HEK293 (cell line): ENCODE measurements at regions not wholly inside any gene's neighbourhood (a gene's known extent, or its start where the extent isn't known, plus 50 kb on each side); places are given as distances from the start of the nearest gene placed in this dataset.
"Not testable (repeated sequence)": the region's sequence is repeated elsewhere in the genome, so short reads cannot be mapped to it uniquely, and the experiment has no call there.

Source experiments
- CTCF ChIA-PET: fragments of 350-600 bp; formaldehyde crosslinking; extraction: SDS; loops from one replicate; lab custom pipeline; 2021; ENCODE audit warnings: antibody characterized with exemption; lab: Yijun Ruan, JAX
- POLR2A ChIA-PET: fragments of 300-600 bp; formaldehyde crosslinking; extraction: SDS; loops from one replicate; lab custom pipeline; 2020; ENCODE audit warnings: antibody characterized with exemption, inconsistent platforms; lab: Yijun Ruan, JAX
- H3K27ac ChIP-seq: fragments of 200-500 bp; sonication (Bioruptor generic); 2 replicates; pipeline ENCODE4 v1.5.1; 2014; ENCODE audit warnings: low read depth, low read length, control low read depth, inconsistent platforms; ENCODE audit errors: extremely low read depth
- H3K36me3 ChIP-seq, 2 experiments: fragments of 200-500 bp in 1 of 2; sonication (Bioruptor generic) in 1 of 2; 1 replicate in 1 of 2; 2 replicates in 1 of 2; pipeline ENCODE4 v1.5.1; 2014 to 2017; ENCODE audit warnings: inconsistent platforms in 2 of 2, low read length in 2 of 2; ENCODE audit not compliant: control insufficient read depth in 2 of 2, insufficient read depth in 1 of 2
- H3K4me1 ChIP-seq: fragments of 200-500 bp; sonication (Bioruptor generic); 2 replicates; pipeline ENCODE4 v1.5.1; 2014; ENCODE audit warnings: mild to moderate bottlenecking, low read length, inconsistent platforms; ENCODE audit not compliant: control insufficient read depth, insufficient read depth
- H3K4me3 ChIP-seq: 2 replicates; pipeline ENCODE4 v1.5.1; 2011; ENCODE audit warnings: low read depth, mild to moderate bottlenecking, control low read depth, low read length, moderate library complexity
- H3K9me3 ChIP-seq: fragments of 200-500 bp; sonication (Bioruptor generic); 2 replicates; pipeline ENCODE4 v1.5.1; 2014; ENCODE audit warnings: low read depth, low read length, inconsistent platforms; ENCODE audit not compliant: control insufficient read depth, insufficient read depth
- MZF1 ChIP-seq: fragments of 450-650 bp; formaldehyde crosslinking; IDR thresholded peaks from 2 replicates; pipeline ENCODE4 v1.5.1; 2017; ENCODE audit warnings: missing biosample characterization, missing genetic modification characterization, borderline replicate concordance
- OSR2 ChIP-seq: fragments of 450-650 bp; formaldehyde crosslinking; IDR thresholded peaks from 2 replicates; pipeline ENCODE4 v1.5.1; 2016; ENCODE audit warnings: missing biosample characterization, missing genetic modification characterization
- PATZ1 ChIP-seq: fragments of 450-650 bp; formaldehyde crosslinking; IDR thresholded peaks from 2 replicates; pipeline ENCODE4 v1.5.1; 2016; ENCODE audit warnings: missing biosample characterization, missing genetic modification characterization
- SCRT2 ChIP-seq: fragments of 450-650 bp; formaldehyde crosslinking; IDR thresholded peaks from 2 replicates; pipeline ENCODE4 v1.5.1; 2016; ENCODE audit warnings: missing biosample characterization, missing genetic modification characterization
- ZBTB10 ChIP-seq: fragments of 450-650 bp; formaldehyde crosslinking; IDR thresholded peaks from 2 replicates; pipeline ENCODE4 v1.5.1; 2016; ENCODE audit warnings: missing biosample characterization, missing genetic modification characterization
- ZNF112 ChIP-seq: fragments of 450-650 bp; formaldehyde crosslinking; IDR thresholded peaks from 2 replicates; pipeline ENCODE4 v1.5.0; 2017; ENCODE audit warnings: missing biosample characterization, missing genetic modification characterization
- ZNF148 ChIP-seq: fragments of 450-650 bp; formaldehyde crosslinking; IDR thresholded peaks from 2 replicates; pipeline ENCODE4 v1.5.0; 2017; ENCODE audit warnings: missing biosample characterization, missing genetic modification characterization, borderline replicate concordance
- ZNF2 ChIP-seq: fragments of 450-650 bp; formaldehyde crosslinking; IDR thresholded peaks from 2 replicates; pipeline ENCODE4 v1.5.1; 2016; ENCODE audit warnings: missing biosample characterization, missing genetic modification characterization
- ZNF510 ChIP-seq: fragments of 450-650 bp; formaldehyde crosslinking; IDR thresholded peaks from 2 replicates; pipeline ENCODE4 v1.5.1; 2018; ENCODE audit warnings: mild to moderate bottlenecking, missing genetic modification characterization, missing biosample characterization; ENCODE audit not compliant: insufficient replicate concordance
- ZNF610 ChIP-seq: fragments of 450-650 bp; formaldehyde crosslinking; IDR thresholded peaks from 2 replicates; pipeline ENCODE4 v1.5.1; 2016; ENCODE audit warnings: missing biosample characterization, missing genetic modification characterization, borderline replicate concordance
- ZNF623 ChIP-seq: fragments of 450-650 bp; formaldehyde crosslinking; IDR thresholded peaks from 2 replicates; pipeline ENCODE4 v1.5.1; 2016; ENCODE audit warnings: missing biosample characterization, missing genetic modification characterization
- ZNF830 ChIP-seq: fragments of 450-650 bp; IDR thresholded peaks from 2 replicates; pipeline ENCODE4 v1.5.0; 2018; ENCODE audit warnings: missing biosample characterization, missing genetic modification characterization, low read depth, mild to moderate bottlenecking, moderate library complexity

GRCh38 chr1:224558904-224559303 is 57.2 kb upstream of the CNIH3 start (continued):
- no peak for TF ChIP-seq PATZ1 (tag by site-specific recombination)
- TF ChIP-seq ZNF148 (tag by site-specific recombination), result no peak
- no peak for TF ChIP-seq ZNF830

- no peak overlapping the region for H3K27ac ChIP-seq
- no peaks in the 10 kb centered on the region for H3K4me1 ChIP-seq
- CTCF ChIA-PET, result interaction anchor here (0.7 to 1.0 kb wide), 2 partner anchors 35 to 47 kb away, joined by 3 read pairs; no protein-coding TSS in a partner anchor
- TF ChIP-seq ZNF610 (peak; percentile 98), SCRT2 (tag by site-specific recombination) (no peak)
- H3K9me3 ChIP-seq, result no peaks in the 10 kb centered on the region
- no peaks in the 10 kb centered on the region for H3K36me3 ChIP-seq
- POLR2A ChIA-PET, result no interaction called here
- no peak overlapping the region for H3K4me3 ChIP-seq
These were observed 56.0 kb upstream of the CNIH3 start for GRCh38 chr1:224559981-224560728.

- H3K4me1 ChIP-seq, H3K36me3 ChIP-seq, CTCF ChIA-PET, H3K4me3 ChIP-seq, POLR2A ChIA-PET, H3K27ac ChIP-seq, H3K9me3 ChIP-seq: not testable (repeated sequence)
These were observed 53.2 kb upstream of the CNIH3 start for GRCh38 chr1:224562881-224563280.

GRCh38 chr1:224563666-224564065 is 52.5 kb upstream of the CNIH3 start:
- no peaks in the 10 kb centered on the region for H3K4me1 ChIP-seq
- H3K27ac ChIP-seq, result no peak overlapping the region
- POLR2A ChIA-PET, result no interaction called here
- H3K9me3 ChIP-seq, result no peaks in the 10 kb centered on the region
- H3K4me3 ChIP-seq, result no peak overlapping the region
- no peak for TF ChIP-seq ZBTB10 (tag by site-specific recombination)
- no peak for TF ChIP-seq ZNF112 (tag by site-specific recombination)
- no peak for TF ChIP-seq MZF1
- no peak for TF ChIP-seq ZNF2 (tag by site-specific recombination)
- no peak for TF ChIP-seq ZNF623 (tag by site-specific recombination)
- TF ChIP-seq OSR2 (tag by site-specific recombination), result no peak
- TF ChIP-seq ZNF510 (tag by site-specific recombination), result no peak
- no peaks in the 10 kb centered on the region for H3K36me3 ChIP-seq
- CTCF ChIA-PET, result interaction anchor here (1.4 kb wide), 1 partner anchor 288 kb away, joined by 5 read pairs; no protein-coding TSS in a partner anchor
